ENCODE measurements at regions not wholly inside any gene's neighbourhood (a gene's known extent, or its start where the extent isn't known, plus 50 kb on each side); places are given as distances from the start of the nearest gene placed in this dataset.

DNA sequence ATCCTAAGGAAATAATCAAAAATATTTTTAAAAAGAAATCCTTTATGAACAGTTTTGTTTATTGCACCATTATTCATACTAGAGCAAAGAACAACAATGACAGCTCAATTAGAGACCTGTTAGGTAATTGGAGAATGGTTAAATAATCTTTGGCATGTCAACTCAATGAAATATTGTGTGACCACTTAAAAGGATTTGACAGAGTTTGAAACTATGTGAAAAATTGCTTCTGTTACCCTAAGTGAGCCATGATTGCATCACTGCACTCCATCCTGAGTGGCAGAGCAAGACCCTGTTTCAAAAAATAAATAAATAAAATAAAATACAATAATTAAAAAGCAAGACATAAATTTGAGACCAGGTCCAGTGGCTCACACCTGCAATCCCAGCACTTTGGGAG, 66.1 kb upstream of the ATP8B1 start:
- DNase-seq: no peak

DNA sequence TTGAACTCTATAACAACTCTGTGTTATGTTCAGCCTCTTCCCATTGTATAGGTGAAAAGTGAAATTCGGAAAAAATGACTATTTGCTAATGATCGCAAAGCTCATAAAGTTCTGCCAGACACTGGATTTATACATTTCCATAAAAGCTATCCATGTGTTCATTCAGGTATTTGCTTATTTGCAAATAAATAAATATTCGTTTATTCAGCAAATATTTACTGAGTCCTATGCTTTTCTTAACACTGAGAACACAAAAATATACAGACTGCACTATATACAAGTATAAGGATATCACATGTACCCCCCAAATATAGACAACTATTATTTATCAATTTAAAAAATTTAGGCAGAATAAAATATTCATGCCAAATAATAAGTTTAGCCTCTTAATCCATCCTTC, 63.2 kb upstream of the ATP8B1 start:
- no peak for DNase-seq

DNA sequence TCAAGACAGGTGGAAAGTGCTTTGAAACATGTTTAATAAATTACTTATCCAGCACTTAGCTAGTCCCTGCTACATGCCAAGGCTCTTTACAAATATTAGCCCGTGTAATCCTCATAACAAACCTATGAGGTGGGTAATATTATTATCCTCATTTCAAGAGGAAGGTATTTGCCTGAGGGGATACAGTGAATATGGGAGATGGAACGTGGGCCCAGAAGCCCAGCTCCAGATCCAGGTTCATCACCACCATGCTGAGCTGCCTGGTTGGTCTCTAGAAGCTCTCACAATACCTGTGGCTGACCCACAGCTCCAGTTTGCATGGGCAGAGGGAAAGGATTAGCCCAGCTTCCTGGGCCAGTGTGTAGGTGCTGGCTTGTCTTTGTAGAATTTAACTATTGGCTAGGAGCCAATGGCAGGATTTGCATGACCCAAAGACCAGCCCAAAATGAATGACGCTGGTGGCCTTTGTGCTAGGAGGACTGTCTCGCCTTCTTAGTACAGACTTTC, 61.6 kb upstream of the ATP8B1 start:
- no peak for DNase-seq

DNA sequence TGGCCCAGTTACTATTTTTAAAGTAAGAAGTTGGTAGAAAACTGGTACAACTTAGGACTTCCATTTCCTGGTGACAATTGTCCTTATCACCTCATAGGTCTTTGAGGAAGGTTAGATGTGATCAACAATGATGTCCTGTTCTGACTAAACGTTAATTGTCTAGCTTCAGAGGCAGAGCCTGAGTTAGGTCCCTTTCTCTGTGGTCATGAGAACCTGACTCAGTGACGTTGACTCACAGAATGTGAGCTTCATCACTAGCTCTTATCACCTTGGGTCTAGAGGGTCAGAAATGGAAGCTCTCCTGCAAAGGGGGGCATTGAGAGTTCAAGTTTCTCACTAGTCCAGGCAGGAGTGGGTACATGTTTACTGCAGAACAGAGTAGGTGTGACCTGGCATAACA, 60.6 kb upstream of the ATP8B1 start:
- DNase-seq: no peak

DNA sequence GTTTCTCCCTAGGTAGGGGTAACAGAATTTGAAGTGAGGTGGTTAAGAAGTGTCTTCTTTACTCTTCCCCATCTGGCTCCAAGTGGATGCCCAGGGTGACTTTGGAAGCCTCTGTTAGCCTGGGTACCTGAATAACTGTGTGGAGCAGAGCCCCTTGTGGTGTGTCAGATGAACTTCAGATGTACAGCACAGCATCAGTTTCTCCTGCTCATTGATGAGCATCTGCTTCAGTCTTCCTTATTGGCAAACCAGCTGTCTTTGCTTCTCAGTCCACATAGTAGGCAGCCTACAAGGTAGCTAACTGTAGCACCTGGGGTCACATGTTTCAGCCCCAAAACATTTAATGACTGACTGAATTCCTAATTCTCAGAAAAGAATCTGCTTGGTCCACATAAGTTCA, 56.2 kb upstream of the ATP8B1 start:
- DNase-seq: peak; percentile 62

DNA sequence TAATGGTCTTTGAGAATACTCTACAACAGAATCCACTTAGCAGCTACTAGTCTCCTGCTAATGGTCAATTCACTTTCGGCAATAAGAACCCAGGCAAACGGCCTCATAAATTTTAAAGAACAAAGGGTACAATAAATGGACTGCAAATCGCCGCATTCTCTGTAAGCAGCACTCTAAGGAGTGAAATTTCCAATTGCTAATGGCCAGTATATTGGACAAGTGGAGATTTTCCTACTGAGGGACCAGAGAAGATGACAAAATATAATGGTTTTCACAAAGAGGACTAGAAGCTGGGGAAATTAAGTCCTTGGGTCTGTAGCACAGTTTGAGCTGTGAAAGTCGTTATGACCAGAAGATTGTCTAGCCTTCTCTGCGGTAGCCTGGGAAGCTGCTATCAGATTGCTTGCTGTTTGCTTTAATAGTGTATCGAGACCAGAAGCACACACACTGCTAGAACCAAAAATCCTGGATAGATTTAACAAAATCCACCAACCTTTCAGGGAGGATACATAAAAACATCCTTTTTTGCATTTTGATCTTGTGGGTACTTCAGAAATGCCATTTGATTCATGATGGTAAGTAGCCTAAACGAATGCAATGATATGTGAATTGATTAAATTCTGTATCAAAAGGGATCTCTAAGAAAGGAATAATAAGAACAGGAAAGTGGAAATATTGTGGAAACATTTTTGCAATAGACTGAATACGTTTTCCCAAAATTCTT, 53.6 kb upstream of the ATP8B1 start:
- no peak for DNase-seq

DNA sequence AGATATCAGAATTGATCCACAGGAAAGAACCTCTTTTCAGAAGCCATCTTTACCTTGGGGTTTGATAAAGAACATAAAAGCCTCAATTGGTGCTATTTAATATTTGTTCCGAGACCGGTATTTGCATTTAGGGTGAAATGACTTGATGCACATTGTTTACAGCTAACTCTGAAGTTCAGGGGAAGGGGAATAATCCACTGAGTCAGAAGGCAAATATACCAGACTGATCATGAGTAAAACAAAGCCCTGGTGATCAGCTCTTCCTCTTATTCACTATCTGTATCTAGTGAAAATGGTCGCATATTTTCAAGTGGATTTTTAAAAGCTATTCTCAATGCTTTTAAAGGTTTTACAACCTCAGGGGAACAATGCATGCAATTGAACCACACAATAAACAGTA, 53.0 kb upstream of the ATP8B1 start:
- DNase-seq: no peak

DNA sequence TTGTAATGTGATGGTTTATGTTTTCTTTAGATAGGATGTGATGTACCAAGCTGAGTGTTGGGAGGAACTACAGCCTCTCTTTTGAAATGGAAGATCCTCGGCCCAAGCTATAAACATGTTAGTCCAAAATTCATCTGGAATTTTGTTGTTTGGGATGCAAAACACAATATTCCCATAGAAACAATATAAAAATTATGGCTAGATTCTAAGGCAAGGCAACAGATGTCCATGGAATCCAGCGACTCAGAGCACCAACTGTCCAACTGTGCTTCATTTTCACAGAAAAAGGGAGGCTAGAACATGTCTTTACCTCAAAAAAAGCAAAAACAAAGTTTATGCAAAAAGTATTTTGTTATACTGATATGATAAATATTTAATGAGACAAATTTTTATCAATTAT, 52.4 kb upstream of the ATP8B1 start:
- DNase-seq: no peak

DNA sequence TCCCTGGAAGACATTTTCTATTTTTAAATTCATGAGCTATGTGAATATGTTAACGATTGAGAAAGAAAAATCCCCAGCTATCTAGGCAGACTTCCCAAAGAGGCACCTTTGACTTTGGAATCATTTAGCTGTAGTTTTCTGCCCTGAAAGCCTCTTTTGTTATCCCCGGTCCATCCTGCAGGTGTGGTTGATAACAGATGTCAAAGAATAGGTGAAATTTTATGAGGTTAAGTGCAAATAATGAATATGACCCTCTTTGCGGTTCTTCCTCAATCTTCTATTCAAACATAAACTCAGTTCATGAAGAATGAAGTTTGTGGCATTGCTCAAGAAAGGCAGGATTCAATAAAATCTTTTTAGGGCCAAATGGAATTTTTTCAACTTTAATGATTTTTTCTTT, 51.6 kb upstream of the ATP8B1 start:
- no peak for DNase-seq

DNA sequence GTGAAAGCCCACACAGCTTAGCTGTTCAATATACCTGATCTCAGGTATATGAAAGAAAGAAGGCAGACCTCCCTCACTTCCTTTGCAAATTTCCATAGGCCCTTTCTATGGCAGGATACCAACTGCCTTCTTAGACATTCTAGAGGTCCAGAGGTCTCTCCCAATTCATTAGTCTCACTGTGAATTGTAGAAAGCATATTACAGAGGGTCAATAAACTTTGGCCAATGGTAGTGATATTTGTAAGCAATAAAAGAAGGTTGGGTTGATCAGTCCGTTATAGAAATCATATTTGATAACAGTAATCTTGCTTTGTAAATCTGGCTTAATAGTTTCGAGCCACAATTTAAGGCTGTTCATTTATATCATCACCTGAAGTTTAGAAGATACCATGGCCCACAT, 50.7 kb upstream of the ATP8B1 start:
- DNase-seq: no peak

DNA sequence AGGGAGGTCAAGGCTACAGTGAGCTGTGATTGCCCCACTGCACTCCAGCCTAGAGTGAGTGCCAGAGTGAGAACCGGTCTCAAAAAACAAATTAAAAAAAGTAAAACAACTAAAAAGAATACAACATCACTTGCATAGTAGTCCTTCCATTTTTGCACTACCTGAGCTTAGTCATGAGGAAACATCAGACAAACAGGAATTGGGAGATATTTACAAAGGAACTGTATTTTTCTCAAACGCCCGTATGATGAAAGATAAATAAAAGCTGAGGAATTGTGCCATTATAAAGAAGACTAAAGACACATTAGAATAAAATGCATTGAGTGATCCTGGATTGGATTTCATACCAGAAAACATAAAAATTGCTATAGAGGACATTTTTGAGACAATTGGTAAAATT, 50.0 kb upstream of the ATP8B1 start:
- DNase-seq: no peak
